GM12878 (cell line): ENCODE measurements at regions not wholly inside any gene's neighbourhood (a gene's known extent, or its start where the extent isn't known, plus 50 kb on each side); places are given as distances from the start of the nearest gene placed in this dataset.
A peak's percentile ranks its signal among the peaks of the same experiment; 100 is the strongest.

Experiments
- ATAC-seq: fragments of 200-7000 bp; cut with Tn5 transposase; 3 replicates; pipeline ENCODE4 v1.9.1; 2020; ENCODE audit warnings: mild to moderate bottlenecking, moderate library complexity
- BruUV-seq: library from RNA; stranded (reverse); fragments of 400-500 nt; replicated peaks from 2 replicates; lab custom pipeline; 2021; lab: Mats Ljungman, UMichigan
- CTCF ChIA-PET: fragments of 300-600 bp; sonication (Branson Sonifier 250); formaldehyde crosslinking; extraction: SDS; loops from one replicate; lab custom pipeline; 2021; ENCODE audit warnings: inconsistent platforms; lab: Yijun Ruan, JAX
- POLR2A ChIA-PET: fragments of 350-600 bp; formaldehyde crosslinking; extraction: SDS; loops from one replicate; lab custom pipeline; 2021; ENCODE audit warnings: inconsistent platforms; lab: Charles Lee
- RAD21 ChIA-PET: fragments of 300-600 bp; sonication (Branson Sonifier 250); formaldehyde crosslinking; loops from one replicate; lab custom pipeline; 2023; ENCODE audit warnings: antibody characterized with exemption; ENCODE audit not compliant: unreplicated experiment; lab: Charles Lee
- SMC1A ChIA-PET: fragments of 300-600 bp; sonication (Branson Sonifier 250); formaldehyde crosslinking; loops from one replicate; lab custom pipeline; 2023; ENCODE audit not compliant: unreplicated experiment, uncharacterized antibody; lab: Charles Lee
- DNase-seq: peaks from one replicate; pipeline ENCODE4 v3.0.0-alpha.2; 2011; ENCODE audit warnings: low read depth, low spot score
- FAIRE-seq: peaks from 3 replicates; lab custom pipeline; 2011; peaks lifted over from hg19 to GRCh38; lab: Jason Lieb, UNC
- H2AFZ ChIP-seq: 2 replicates; pipeline ENCODE4 v1.6.0; 2011; ENCODE audit warnings: low read depth, low read length, control low read depth; ENCODE audit not compliant: control insufficient read depth
- H3K27ac ChIP-seq: 2 replicates; pipeline ENCODE4 v1.5.1; 2011; ENCODE audit warnings: control low read depth; ENCODE audit not compliant: control insufficient read depth, insufficient read depth
- H3K27me3 ChIP-seq, 2 experiments: replicated peaks in 1 of 2; 2 replicates each; pipeline versions ENCODE4 v1.6.0 to v1.6.1; 2011; ENCODE audit warnings: low read length in 1 of 2; ENCODE audit not compliant: control insufficient read depth in 2 of 2, insufficient read depth in 2 of 2
- H3K36me3 ChIP-seq, 2 experiments: 2 replicates each; pipeline ENCODE4 v1.5.1; 2011; ENCODE audit warnings: low read length in 1 of 2; ENCODE audit not compliant: control insufficient read depth in 2 of 2, insufficient read depth in 2 of 2
- H3K4me1 ChIP-seq: 2 replicates; pipeline ENCODE4 v1.6.1; 2011; ENCODE audit warnings: mild to moderate bottlenecking, low read length, moderate library complexity, mixed read lengths; ENCODE audit not compliant: control insufficient read depth, insufficient read depth
- H3K4me2 ChIP-seq: 2 replicates; pipeline ENCODE4 v1.6.0; 2011; ENCODE audit warnings: control low read depth; ENCODE audit not compliant: control insufficient read depth, insufficient read depth
- H3K4me3 ChIP-seq: fragments of 200-600 bp; sonication (generic); 2 replicates; pipeline ENCODE4 v1.5.1; 2016
- H3K79me2 ChIP-seq: 2 replicates; pipeline ENCODE4 v1.6.0; 2011; ENCODE audit warnings: low read length; ENCODE audit not compliant: control insufficient read depth, insufficient read depth
- H3K9ac ChIP-seq: 2 replicates; pipeline ENCODE4 v1.8.0; 2011; ENCODE audit warnings: low read length, control low read depth, mixed read lengths; ENCODE audit not compliant: control insufficient read depth, insufficient read depth
- H3K9me3 ChIP-seq: replicated peaks from 3 replicates; pipeline ENCODE4 v1.5.1; 2011; ENCODE audit warnings: mild to moderate bottlenecking, low read length; ENCODE audit not compliant: control insufficient read depth, insufficient read depth
- H4K20me1 ChIP-seq: 2 replicates; pipeline ENCODE4 v1.6.0; 2011; ENCODE audit not compliant: control insufficient read depth, insufficient read depth
- BHLHE40 ChIP-seq, 2 experiments: fragments of 450-650 bp in 1 of 2; IDR thresholded peaks; 2 replicates each; pipeline ENCODE4 v1.6.1; 2011 to 2017; ENCODE audit warnings: low read depth in 2 of 2, borderline replicate concordance in 1 of 2, improper control_type of control experiment in 1 of 2, low read length in 1 of 2, mild to moderate bottlenecking in 1 of 2
- CREB1 ChIP-seq: IDR thresholded peaks from 2 replicates; pipeline ENCODE4 v1.6.1; 2012; ENCODE audit warnings: low read depth, mild to moderate bottlenecking, inconsistent platforms
- EGR1 ChIP-seq, 2 experiments: IDR thresholded peaks; 1 replicate in 1 of 2; 2 replicates in 1 of 2; pipeline ENCODE4 v1.6.1; 2011 to 2012; ENCODE audit warnings: low read depth in 2 of 2, low read length in 2 of 2, borderline replicate concordance in 1 of 2, mild to moderate bottlenecking in 1 of 2, moderate library complexity in 1 of 2
- FOXK2 ChIP-seq: fragments of 450-650 bp; IDR thresholded peaks from 2 replicates; pipeline ENCODE4 v1.6.1; 2017; ENCODE audit warnings: mild to moderate bottlenecking, moderate library complexity
- HCFC1 ChIP-seq: fragments of 150-350 bp; IDR thresholded peaks from 2 replicates; pipeline ENCODE4 v1.6.1; 2014; ENCODE audit warnings: low read length
- HDGF ChIP-seq: fragments of 450-650 bp; IDR thresholded peaks from 2 replicates; pipeline ENCODE4 v1.6.1; 2016; ENCODE audit warnings: antibody characterized with exemption
- KLF5 ChIP-seq: fragments of 450-650 bp; IDR thresholded peaks from 2 replicates; pipeline ENCODE4 v1.6.1; 2014; ENCODE audit warnings: mild to moderate bottlenecking; ENCODE audit not compliant: partially characterized antibody
- MTA2 ChIP-seq: fragments of 450-650 bp; IDR thresholded peaks from 2 replicates; pipeline ENCODE4 v1.6.1; 2016; ENCODE audit warnings: low read depth, mild to moderate bottlenecking, moderate library complexity
- NFXL1 ChIP-seq: fragments of 450-650 bp; IDR thresholded peaks from 2 replicates; pipeline ENCODE4 v1.6.1; 2017; ENCODE audit warnings: antibody characterized with exemption, mild to moderate bottlenecking, borderline replicate concordance
- NFYB ChIP-seq: IDR thresholded peaks from 2 replicates; pipeline ENCODE4 v1.6.1; 2011; ENCODE audit warnings: low read depth, mild to moderate bottlenecking, low read length, improper control_type of control experiment, moderate library complexity; ENCODE audit not compliant: insufficient read depth
- RBBP5 ChIP-seq: fragments of 200-600 bp; sonication (generic); conservative IDR thresholded peaks from 2 replicates; pipeline ENCODE4 v1.6.1; 2016
- RUNX3 ChIP-seq: IDR thresholded peaks from 2 replicates; pipeline ENCODE4 v1.6.1; 2012; ENCODE audit warnings: low read length, inconsistent platforms
- TARDBP ChIP-seq: IDR thresholded peaks from 2 replicates; pipeline ENCODE4 v1.6.1; 2016; ENCODE audit warnings: borderline replicate concordance
- TBL1XR1 ChIP-seq: IDR thresholded peaks from 2 replicates; pipeline ENCODE4 v1.6.1; 2012; ENCODE audit warnings: low read depth, low read length, improper control_type of control experiment
- WGBS: methylation state at CpG from one replicate; pipeline ENCODE4 v1.1.6; 2016; ENCODE audit warnings: low lambda C conversion rate; ENCODE audit not compliant: insufficient replicate concordance, insufficient coverage; ENCODE audit errors: missing lambda C conversion rate; 5-methylcytosine and 5-hydroxymethylcytosine counted together
- in situ Hi-C: fragments of 300-500 bp; cut with MboI; formaldehyde crosslinking; loops from 9 replicates; pipeline ENCODE4 v1.14.3; 2018; ENCODE audit warnings: mixed read lengths
- intact Hi-C: fragments of 100-400 bp; cut with micrococcal nuclease; formaldehyde crosslinking; loops from one replicate; pipeline ENCODE4 v1.14.2; 2022; ENCODE audit not compliant: unreplicated experiment
- TF ChIP-seq, protein P1 (sequence below): IDR thresholded peaks from 2 replicates; pipeline ENCODE4 v1.6.1; 2011; ENCODE audit warnings: borderline replicate concordance, low read depth, mild to moderate bottlenecking, moderate library complexity, low read length; ENCODE audit not compliant: insufficient read depth, poor library complexity, severe bottlenecking

DNA sequence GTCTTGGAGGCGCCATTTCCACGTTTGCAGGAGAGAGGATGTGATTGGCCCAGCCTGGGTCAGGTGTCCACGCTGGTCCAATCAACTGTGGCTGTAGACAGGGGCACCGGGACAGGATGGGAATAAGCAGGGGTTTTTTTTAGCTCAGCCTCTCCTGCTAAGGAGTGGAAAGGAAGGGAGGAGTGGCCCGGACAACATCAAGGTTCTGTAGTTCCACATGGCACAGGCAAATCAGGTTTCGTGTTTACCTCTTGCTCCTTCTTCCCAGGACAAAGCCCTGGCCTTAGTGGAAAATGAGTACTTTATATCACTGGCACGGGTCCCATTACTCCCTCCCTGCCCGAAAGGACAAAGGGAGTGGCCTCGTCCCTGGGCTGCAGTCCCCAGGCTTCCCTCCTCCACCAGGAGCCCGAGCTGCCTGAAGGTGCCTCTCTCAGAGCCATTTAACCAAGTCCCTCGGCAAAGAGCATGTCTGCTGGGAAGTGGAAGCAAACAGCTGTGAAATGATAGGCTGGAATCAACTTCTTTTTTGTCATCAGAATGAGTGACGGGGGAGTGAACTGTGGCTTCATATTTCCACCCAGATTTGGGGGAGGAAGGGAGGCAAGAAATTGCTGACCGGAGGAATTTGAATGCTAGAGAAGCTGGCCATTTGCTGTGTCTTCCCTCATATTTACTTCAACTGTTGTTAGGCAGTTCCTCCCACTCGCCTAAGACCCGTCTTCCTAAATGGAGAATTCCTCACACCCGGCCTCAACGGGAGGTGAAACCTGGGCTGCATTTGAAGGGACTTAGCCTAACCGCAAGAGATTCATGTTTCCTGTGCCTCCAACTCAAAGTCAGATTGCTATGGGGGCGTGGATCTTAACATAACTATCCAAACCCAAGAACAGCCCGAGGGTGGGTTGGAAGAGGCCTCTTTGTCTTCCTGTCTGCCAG is 84.9 kb upstream of the SLC44A3 start:
- Histone ChIP-seq H2AFZ (no peak overlapping the region; the same call in 1 of the 2 replicates), H3K4me3 (no peak overlapping the region), H3K4me2 (no peak overlapping the region), H4K20me1 (no peaks in the 10 kb centered on the region), H3K79me2 (no peaks in the 10 kb centered on the region), H3K9ac (no peak overlapping the region), H3K36me3 (no peaks in the 10 kb centered on the region), H3K27ac (no peak overlapping the region), H3K9me3 (no peaks in the 10 kb centered on the region), H3K27me3 (no peaks in the 10 kb centered on the region), H3K4me1 (no peaks in the 10 kb centered on the region)
- intact Hi-C loops (no loop called here), in situ Hi-C loops (no loop called here)
- SMC1A ChIA-PET, result interaction anchor here (0.6 to 1.8 kb wide), 3 partner anchors 12 to 29 kb away, joined by 3 to 6 read pairs (median 5); no protein-coding TSS in a partner anchor
- FAIRE-seq, result no peak
- BruUV-seq, result no TSS peak
- POLR2A ChIA-PET, result interaction anchor here (0.6 kb wide), 1 partner anchor 22 kb away, joined by 3 read pairs; no protein-coding TSS in a partner anchor
- TF ChIP-seq FOXK2, result no peak
- peak; percentile 42 for TF ChIP-seq RUNX3
- no peak for TF ChIP-seq HCFC1
- TF ChIP-seq RBBP5, result no peak
- TF ChIP-seq NFYB, result 0 out of 2 replicates have a peak, but pooled peaks have one; percentile 23
- TF ChIP-seq MTA2, result no peak
- CTCF ChIA-PET, result no interaction called here
- 34% methylated on average over 20 of the region's 20 CpGs for WGBS
- no peak for ATAC-seq
- RAD21 ChIA-PET, result no interaction called here
- DNase-seq, result no peak

DNA sequence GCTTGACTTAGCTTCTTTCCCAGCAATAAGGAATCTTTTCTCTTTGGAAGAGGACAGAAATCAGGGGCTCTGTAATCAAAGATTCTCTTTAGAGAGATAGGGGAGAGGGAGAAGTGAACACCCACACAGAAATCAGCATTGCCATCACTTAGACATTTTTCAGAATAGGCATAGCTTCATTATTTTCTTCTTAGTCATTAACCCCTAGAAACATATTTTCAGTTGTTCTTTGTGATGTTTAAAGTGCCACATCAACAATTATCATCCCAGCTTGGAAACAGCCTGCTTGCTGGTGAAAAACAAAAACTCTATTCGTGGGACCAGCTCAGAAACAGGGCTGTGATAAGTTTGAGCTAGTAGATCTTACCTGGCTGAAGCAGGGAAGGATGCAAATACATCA is 88.3 kb upstream of the SLC44A3 start:
- ChIA-PET RAD21 (no interaction called here), POLR2A (interaction anchor here (0.5 to 0.7 kb wide), 2 partner anchors 17 to 183 kb away, joined by 3 read pairs; no protein-coding TSS in a partner anchor), CTCF (interaction anchor here (1.0 to 1.3 kb wide), 2 partner anchors 11 to 70 kb away, joined by 3 to 6 read pairs; no protein-coding TSS in a partner anchor), SMC1A (no interaction called here)
- DNase-seq (no peak), ATAC-seq (no peak), FAIRE-seq (no peak)
- Histone ChIP-seq H3K9me3 (no peaks in the 10 kb centered on the region), H2AFZ (no peak overlapping the region), H3K27me3 (no peaks in the 10 kb centered on the region), H3K4me2 (no peak overlapping the region), H3K79me2 (no peaks in the 10 kb centered on the region), H3K27ac (no peak overlapping the region), H3K9ac (no peak overlapping the region), H3K4me3 (no peak overlapping the region), H3K36me3 (no peaks in the 10 kb centered on the region), H3K4me1 (no peaks in the 10 kb centered on the region), H4K20me1 (no peaks in the 10 kb centered on the region)
- intact Hi-C loops, result no loop called here
- 0% methylated on average over 1 of the region's 1 CpG for WGBS
- BruUV-seq, result no TSS peak
- in situ Hi-C loops, result no loop called here
- TF ChIP-seq HDGF, result no peak
- no peak for TF ChIP-seq KLF5
- no peak for TF ChIP-seq CREB1
- TF ChIP-seq EGR1 (IDR thresholded peaks at IDR 0.05; ENCODE audit: borderline replicate concordance in 1 of 2, low read depth in 2 of 2, low read length in 2 of 2), result no peak
- TF ChIP-seq BHLHE40 (IDR thresholded peaks at IDR 0.05; ENCODE audit: borderline replicate concordance in 1 of 2, low read depth in 2 of 2, low read length in 1 of 2), result no peak
- no peak for TF ChIP-seq NFXL1
- TF ChIP-seq, protein P1, sequence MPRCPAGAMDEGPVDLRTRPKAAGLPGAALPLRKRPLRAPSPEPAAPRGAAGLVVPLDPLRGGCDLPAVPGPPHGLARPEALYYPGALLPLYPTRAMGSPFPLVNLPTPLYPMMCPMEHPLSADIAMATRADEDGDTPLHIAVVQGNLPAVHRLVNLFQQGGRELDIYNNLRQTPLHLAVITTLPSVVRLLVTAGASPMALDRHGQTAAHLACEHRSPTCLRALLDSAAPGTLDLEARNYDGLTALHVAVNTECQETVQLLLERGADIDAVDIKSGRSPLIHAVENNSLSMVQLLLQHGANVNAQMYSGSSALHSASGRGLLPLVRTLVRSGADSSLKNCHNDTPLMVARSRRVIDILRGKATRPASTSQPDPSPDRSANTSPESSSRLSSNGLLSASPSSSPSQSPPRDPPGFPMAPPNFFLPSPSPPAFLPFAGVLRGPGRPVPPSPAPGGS, result no peak
- no peak for TF ChIP-seq TBL1XR1
- TF ChIP-seq TARDBP, result no peak
